Endothelial cell of umbilical vein (primary cell): ENCODE measurements at regions not wholly inside any gene's neighbourhood (a gene's known extent, or its start where the extent isn't known, plus 50 kb on each side); places are given as distances from the start of the nearest gene placed in this dataset.

Experiments
- BruUV-seq: library from RNA; stranded (reverse); fragments of 400-500 nt; replicated peaks from 2 replicates; lab custom pipeline; 2021; lab: Mats Ljungman, UMichigan
- CTCF ChIA-PET: fragments of 300-600, 350-600 bp; sonication (Branson Sonifier 250); formaldehyde crosslinking; loops from one replicate; lab custom pipeline; 2021; ENCODE audit warnings: antibody characterized with exemption, inconsistent platforms; lab: Charles Lee
- POLR2A ChIA-PET: fragments of 300-600, 350-600 bp; sonication (Branson Sonifier 250); formaldehyde crosslinking; loops from one replicate; lab custom pipeline; 2021; ENCODE audit warnings: antibody characterized with exemption, inconsistent platforms; lab: Charles Lee
- DNase-seq: peaks from one replicate; pipeline ENCODE4 v3.0.0-alpha.2; 2011; ENCODE audit warnings: low read depth, low spot score
- FAIRE-seq: peaks from 2 replicates; lab custom pipeline; 2011; peaks lifted over from hg19 to GRCh38; lab: Jason Lieb, UNC
- H2AFZ ChIP-seq: 2 replicates; pipeline ENCODE4 v1.6.0; 2012; ENCODE audit warnings: low read depth, low read length, control low read depth, inconsistent platforms
- H3K27ac ChIP-seq: 2 replicates; pipeline ENCODE4 v1.5.1; 2011; ENCODE audit warnings: low read depth, mild to moderate bottlenecking, control low read depth, low read length, moderate library complexity; ENCODE audit not compliant: insufficient read depth
- H3K27me3 ChIP-seq, 2 experiments: 2 replicates each; pipeline versions ENCODE4 v1.6.0 to v1.6.1; 2011; ENCODE audit warnings: low read length in 2 of 2, mixed read lengths in 1 of 2; ENCODE audit not compliant: control insufficient read depth in 2 of 2, insufficient read depth in 2 of 2
- H3K36me3 ChIP-seq, 2 experiments: 2 replicates in 1 of 2; 3 replicates in 1 of 2; pipeline ENCODE4 v1.5.1; 2011; ENCODE audit warnings: low read length in 2 of 2, mild to moderate bottlenecking in 1 of 2, moderate library complexity in 1 of 2; ENCODE audit not compliant: control insufficient read depth in 2 of 2, insufficient read depth in 2 of 2; ENCODE audit errors: extremely low read depth in 1 of 2
- H3K4me1 ChIP-seq: 3 replicates; pipeline ENCODE4 v1.5.1; 2011; ENCODE audit warnings: mild to moderate bottlenecking, low read length; ENCODE audit not compliant: control insufficient read depth, insufficient read depth; ENCODE audit errors: extremely low read depth
- H3K4me2 ChIP-seq: 2 replicates; pipeline ENCODE4 v1.6.1; 2011; ENCODE audit warnings: low read length, control low read depth, mixed read lengths; ENCODE audit not compliant: insufficient read depth
- H3K4me3 ChIP-seq, 3 experiments: fragments of 200-600 bp in 1 of 3; sonication (generic), shearing (Covaris generic) in 1 of 3; replicated peaks in 1 of 3; 2 replicates each; pipeline ENCODE4 v1.5.1; 2011 to 2016; ENCODE audit warnings: control low read depth in 3 of 3, low read length in 3 of 3, mild to moderate bottlenecking in 2 of 3, inconsistent platforms in 1 of 3, low read depth in 1 of 3, moderate library complexity in 1 of 3; ENCODE audit not compliant: insufficient read depth in 1 of 3
- H3K79me2 ChIP-seq: 2 replicates; pipeline ENCODE4 v1.6.0; 2012; ENCODE audit warnings: low read length, inconsistent platforms; ENCODE audit not compliant: control insufficient read depth, insufficient read depth
- H3K9ac ChIP-seq: replicated peaks from 2 replicates; pipeline ENCODE3; 2011; ENCODE audit warnings: low read length, control low read depth; ENCODE audit not compliant: insufficient read depth; ENCODE audit errors: extremely low read depth
- H3K9me1 ChIP-seq: replicated peaks from 3 replicates; pipeline ENCODE4 v1.6.0; 2011; ENCODE audit warnings: mild to moderate bottlenecking, low read length; ENCODE audit not compliant: control insufficient read depth, insufficient read depth; ENCODE audit errors: extremely low read depth
- H3K9me3 ChIP-seq: replicated peaks from 2 replicates; pipeline ENCODE4 v1.5.1; 2012; ENCODE audit warnings: low read length, inconsistent platforms; ENCODE audit not compliant: control insufficient read depth, insufficient read depth
- H4K20me1 ChIP-seq: replicated peaks from 2 replicates; pipeline ENCODE3; 2011; ENCODE audit warnings: mild to moderate bottlenecking, low read length; ENCODE audit not compliant: control insufficient read depth, insufficient read depth; ENCODE audit errors: extremely low read depth
- EZH2 ChIP-seq: IDR thresholded peaks from 2 replicates; pipeline ENCODE4 v1.6.1; 2012; ENCODE audit warnings: borderline replicate concordance, low read depth, mild to moderate bottlenecking, moderate library complexity, low read length, inconsistent platforms; ENCODE audit not compliant: severe bottlenecking
- FOS ChIP-seq: IDR thresholded peaks from 2 replicates; pipeline ENCODE4 v1.6.1; 2011; ENCODE audit warnings: mild to moderate bottlenecking, low read length, moderate library complexity, borderline replicate concordance; ENCODE audit not compliant: insufficient read depth
- GATA2 ChIP-seq: IDR thresholded peaks from 2 replicates; pipeline ENCODE4 v1.7.0; 2011; ENCODE audit warnings: low read depth, mild to moderate bottlenecking, moderate library complexity, mixed read lengths, low read length; ENCODE audit not compliant: insufficient read length, insufficient read depth
- JUN ChIP-seq: IDR thresholded peaks from 2 replicates; pipeline ENCODE4 v1.6.1; 2011; ENCODE audit warnings: borderline replicate concordance, low read depth; ENCODE audit not compliant: insufficient read length, insufficient read depth
- MYC ChIP-seq: IDR thresholded peaks from one replicate; pipeline ENCODE4 v1.6.1; 2011; ENCODE audit warnings: mild to moderate bottlenecking, low read depth, low read length
- POLR2A ChIP-seq: IDR thresholded peaks from 2 replicates; pipeline ENCODE4 v1.6.1; 2012; ENCODE audit warnings: low read depth, mild to moderate bottlenecking, control low read depth, low read length
- POLR2AphosphoS5 ChIP-seq: IDR thresholded peaks from 2 replicates; pipeline ENCODE4 v1.6.1; 2012; ENCODE audit warnings: low read depth, mild to moderate bottlenecking, control low read depth, low read length, moderate library complexity; ENCODE audit not compliant: insufficient read depth
- dilution Hi-C: fragments of 300-500 bp; cut with MboI; formaldehyde crosslinking; loops from one replicate; pipeline ENCODE4 v1.15.0; 2019; ENCODE audit warnings: low sequenced_read_pairs; ENCODE audit not compliant: extremely low pct_ligation_motif_present
- intact Hi-C: fragments of 100-400 bp; cut with micrococcal nuclease; formaldehyde crosslinking; loops from one replicate; pipeline ENCODE4 v1.10.0; 2022
- TF ChIP-seq, protein P1 (sequence below): IDR thresholded peaks from 2 replicates; pipeline ENCODE4 v1.6.1; 2011; ENCODE audit not compliant: insufficient read depth, insufficient read length
- TF ChIP-seq, protein P2 (sequence below), 2 donors: IDR thresholded peaks; 1 replicate in 1 of 2; 2 replicates in 1 of 2; pipeline ENCODE4 v1.5.1; 2011; ENCODE audit warnings: low read length in 2 of 2, mild to moderate bottlenecking in 2 of 2, moderate library complexity in 2 of 2, control low read depth in 1 of 2, inconsistent platforms in 1 of 2, low read depth in 1 of 2; ENCODE audit not compliant: insufficient read depth in 1 of 2; ENCODE audit errors: extremely low read depth in 1 of 2

DNA sequence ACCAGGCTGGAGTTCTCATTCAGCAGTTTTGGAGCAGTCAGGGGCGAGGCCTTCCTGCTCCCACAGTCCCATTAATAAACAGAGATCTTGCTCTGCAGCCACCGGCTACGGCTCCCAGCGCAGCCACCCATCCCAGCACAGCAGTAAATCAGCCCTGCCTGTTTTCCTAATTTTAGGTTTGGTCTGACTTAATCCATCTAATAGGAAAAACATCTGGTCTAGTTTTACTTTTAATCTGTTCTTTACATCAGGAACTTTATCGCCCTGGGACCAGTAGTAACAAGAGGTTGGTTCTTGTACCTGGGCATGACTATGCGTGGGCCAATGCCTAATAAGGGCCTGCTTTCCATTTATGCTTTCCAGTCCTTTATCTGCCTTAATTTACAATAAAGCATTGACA, 264.0 kb upstream of the DPH6 start:
- Histone ChIP-seq H3K27me3 (no peaks in the 10 kb centered on the region), H3K79me2 (no peaks in the 10 kb centered on the region), H3K27ac (no peak overlapping the region), H3K9me3 (no peaks in the 10 kb centered on the region), H3K4me2 (no peak overlapping the region), H2AFZ (no peak overlapping the region), H3K9me1 (no peaks in the 10 kb centered on the region), H4K20me1 (no peaks in the 10 kb centered on the region), H3K4me1 (no peaks in the 10 kb centered on the region), H3K36me3 (no peaks in the 10 kb centered on the region), H3K9ac (no peak overlapping the region), H3K4me3 (no peak overlapping the region)
- ChIA-PET POLR2A (no interaction called here), CTCF (no interaction called here)
- no TSS peak for BruUV-seq
- no peak for DNase-seq
- FAIRE-seq, result no peak
- intact Hi-C loops (no loop called here), dilution Hi-C loops (no loop called here)
- no peak for TF ChIP-seq JUN
- TF ChIP-seq, protein P1, sequence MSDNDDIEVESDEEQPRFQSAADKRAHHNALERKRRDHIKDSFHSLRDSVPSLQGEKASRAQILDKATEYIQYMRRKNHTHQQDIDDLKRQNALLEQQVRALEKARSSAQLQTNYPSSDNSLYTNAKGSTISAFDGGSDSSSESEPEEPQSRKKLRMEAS, result no peak
- no peak for TF ChIP-seq EZH2
- TF ChIP-seq MYC, result no peak

DNA sequence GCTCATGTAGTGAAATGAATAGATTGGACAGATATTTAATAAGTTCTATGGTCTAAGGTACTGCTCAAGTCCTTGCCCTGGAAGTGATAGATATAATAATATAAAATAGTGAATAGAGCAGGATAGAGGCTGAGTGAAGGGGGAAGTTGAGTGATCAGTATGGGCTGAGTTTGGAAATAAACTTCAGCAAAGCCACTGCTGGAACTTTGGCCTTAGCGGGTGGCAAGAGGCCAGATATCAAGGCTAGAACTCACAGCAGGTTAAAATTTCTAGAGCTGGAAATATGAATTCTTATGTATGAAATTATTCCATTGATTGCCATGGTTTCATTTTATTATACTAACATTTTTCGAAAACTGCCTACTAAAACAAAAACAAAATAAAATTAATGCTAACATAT, 267.6 kb upstream of the DPH6 start:
- intact Hi-C loops (no loop called here), dilution Hi-C loops (no loop called here)
- FAIRE-seq, result no peak
- H3K27ac ChIP-seq, result no peak overlapping the region
- H3K9me1 ChIP-seq, result no peaks in the 10 kb centered on the region
- H3K4me2 ChIP-seq, result no peak overlapping the region
- H4K20me1 ChIP-seq, result no peaks in the 10 kb centered on the region
- no peak overlapping the region for H3K4me3 ChIP-seq
- TF ChIP-seq MYC (no peak), GATA2 (no peak), POLR2AphosphoS5 (no peak), POLR2A (no peak), FOS (no peak), JUN (no peak), EZH2 (no peak)
- TF ChIP-seq, protein P2, sequence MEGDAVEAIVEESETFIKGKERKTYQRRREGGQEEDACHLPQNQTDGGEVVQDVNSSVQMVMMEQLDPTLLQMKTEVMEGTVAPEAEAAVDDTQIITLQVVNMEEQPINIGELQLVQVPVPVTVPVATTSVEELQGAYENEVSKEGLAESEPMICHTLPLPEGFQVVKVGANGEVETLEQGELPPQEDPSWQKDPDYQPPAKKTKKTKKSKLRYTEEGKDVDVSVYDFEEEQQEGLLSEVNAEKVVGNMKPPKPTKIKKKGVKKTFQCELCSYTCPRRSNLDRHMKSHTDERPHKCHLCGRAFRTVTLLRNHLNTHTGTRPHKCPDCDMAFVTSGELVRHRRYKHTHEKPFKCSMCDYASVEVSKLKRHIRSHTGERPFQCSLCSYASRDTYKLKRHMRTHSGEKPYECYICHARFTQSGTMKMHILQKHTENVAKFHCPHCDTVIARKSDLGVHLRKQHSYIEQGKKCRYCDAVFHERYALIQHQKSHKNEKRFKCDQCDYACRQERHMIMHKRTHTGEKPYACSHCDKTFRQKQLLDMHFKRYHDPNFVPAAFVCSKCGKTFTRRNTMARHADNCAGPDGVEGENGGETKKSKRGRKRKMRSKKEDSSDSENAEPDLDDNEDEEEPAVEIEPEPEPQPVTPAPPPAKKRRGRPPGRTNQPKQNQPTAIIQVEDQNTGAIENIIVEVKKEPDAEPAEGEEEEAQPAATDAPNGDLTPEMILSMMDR (IDR thresholded peaks at IDR 0.05; ENCODE audit: extremely low read depth in 1 of 2, insufficient read depth in 1 of 2, low read depth in 1 of 2, low read length in 2 of 2), result no peak
- TF ChIP-seq, protein P1, result no peak
- H3K9me3 ChIP-seq, result no peaks in the 10 kb centered on the region
- BruUV-seq, result no TSS peak
- CTCF ChIA-PET, result no interaction called here
- no peaks in the 10 kb centered on the region for H3K27me3 ChIP-seq
- no peak for DNase-seq
- no peaks in the 10 kb centered on the region for H3K79me2 ChIP-seq
- no peaks in the 10 kb centered on the region for H3K36me3 ChIP-seq
- POLR2A ChIA-PET, result no interaction called here
- no peak overlapping the region for H3K9ac ChIP-seq
- no peak overlapping the region for H2AFZ ChIP-seq
- no peaks in the 10 kb centered on the region for H3K4me1 ChIP-seq
